Osteoblast (primary cell): ENCODE measurements at regions not wholly inside any gene's neighbourhood (a gene's known extent, or its start where the extent isn't known, plus 50 kb on each side); places are given as distances from the start of the nearest gene placed in this dataset.
"Not testable (repeated sequence)": the region's sequence is repeated elsewhere in the genome, so short reads cannot be mapped to it uniquely, and the experiment has no call there.

Experiments used
- DNase-seq: peaks from one replicate; pipeline ENCODE4 v3.0.0; 2011; ENCODE audit warnings: low spot score, mixed read lengths; ENCODE audit not compliant: insufficient read length; ENCODE audit errors: missing footprints
- H2AFZ ChIP-seq: 2 replicates; pipeline ENCODE4 v1.6.0; 2011; ENCODE audit warnings: mild to moderate bottlenecking, low read length
- H3K27ac ChIP-seq: 2 replicates; pipeline ENCODE4 v1.5.1; 2011; ENCODE audit warnings: mild to moderate bottlenecking, low read depth, low read length, moderate library complexity
- H3K27me3 ChIP-seq: 2 replicates; pipeline ENCODE4 v1.6.0; 2012; ENCODE audit warnings: mild to moderate bottlenecking, control low read depth, inconsistent platforms, low read length, moderate library complexity; ENCODE audit not compliant: insufficient read depth
- H3K36me3 ChIP-seq: 2 replicates; pipeline ENCODE4 v1.5.1; 2011; ENCODE audit warnings: mild to moderate bottlenecking, low read length, control low read depth, moderate library complexity; ENCODE audit not compliant: insufficient read depth
- H3K4me1 ChIP-seq: 2 replicates; pipeline ENCODE4 v1.5.1; 2011; ENCODE audit warnings: mild to moderate bottlenecking, low read length, control low read depth, moderate library complexity; ENCODE audit not compliant: insufficient read depth
- H3K4me2 ChIP-seq: 2 replicates; pipeline ENCODE4 v1.6.0; 2011; ENCODE audit warnings: mild to moderate bottlenecking, low read length; ENCODE audit not compliant: insufficient read depth
- H3K4me3 ChIP-seq: fragments of 200-600 bp; sonication (generic); 3 replicates; pipeline ENCODE4 v1.5.1; 2012; ENCODE audit warnings: mild to moderate bottlenecking, low read length, inconsistent platforms; ENCODE audit not compliant: insufficient read depth
- H3K79me2 ChIP-seq: 2 replicates; pipeline ENCODE4 v1.6.0; 2012; ENCODE audit warnings: mild to moderate bottlenecking, low read length, control low read depth, inconsistent platforms; ENCODE audit not compliant: insufficient read depth
- H3K9me3 ChIP-seq: 2 replicates; pipeline ENCODE4 v1.5.1; 2011; ENCODE audit warnings: low read depth, low read length, control low read depth
- H4K20me1 ChIP-seq: 2 replicates; pipeline ENCODE4 v1.6.0; 2012; ENCODE audit warnings: mild to moderate bottlenecking, low read length, control low read depth; ENCODE audit not compliant: insufficient read depth
- TF ChIP-seq, protein P1 (sequence below): IDR thresholded peaks from 2 replicates; pipeline ENCODE4 v1.5.1; 2011; ENCODE audit warnings: mild to moderate bottlenecking, low read depth, low read length, moderate library complexity; ENCODE audit errors: extremely low read depth

DNA sequence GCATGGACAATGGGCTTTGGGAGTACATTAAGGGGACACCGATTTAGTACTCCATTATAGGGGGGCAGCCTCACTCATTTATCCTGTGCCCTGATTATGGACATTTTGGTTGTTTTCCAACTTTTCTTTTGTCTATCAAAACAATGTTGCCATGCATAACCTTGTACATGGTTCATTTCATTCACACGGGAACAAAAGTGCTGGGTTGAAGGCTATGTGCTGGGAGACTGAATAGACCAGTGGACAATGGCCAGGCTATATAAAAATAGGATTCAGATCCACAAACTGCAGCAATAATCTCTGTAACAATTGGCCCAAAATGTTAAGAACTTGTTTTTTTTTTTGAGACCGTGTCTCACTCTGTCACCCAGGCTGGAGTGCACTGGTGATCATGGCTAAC is 100.7 kb upstream of the GMDS start:
- no peak overlapping the region for H3K4me2 ChIP-seq
- no peaks in the 10 kb centered on the region for H3K9me3 ChIP-seq
- H4K20me1 ChIP-seq: no peaks in the 10 kb centered on the region
- no peak for DNase-seq
- H2AFZ ChIP-seq: no peak overlapping the region
- no peak overlapping the region for H3K4me3 ChIP-seq
- H3K79me2 ChIP-seq: no peaks in the 10 kb centered on the region
- H3K36me3 ChIP-seq: no peaks in the 10 kb centered on the region
- H3K4me1 ChIP-seq: peaks cover 4% of the 10 kb centered on the region
- H3K27me3 ChIP-seq: no peaks in the 10 kb centered on the region
- TF ChIP-seq, protein P1, sequence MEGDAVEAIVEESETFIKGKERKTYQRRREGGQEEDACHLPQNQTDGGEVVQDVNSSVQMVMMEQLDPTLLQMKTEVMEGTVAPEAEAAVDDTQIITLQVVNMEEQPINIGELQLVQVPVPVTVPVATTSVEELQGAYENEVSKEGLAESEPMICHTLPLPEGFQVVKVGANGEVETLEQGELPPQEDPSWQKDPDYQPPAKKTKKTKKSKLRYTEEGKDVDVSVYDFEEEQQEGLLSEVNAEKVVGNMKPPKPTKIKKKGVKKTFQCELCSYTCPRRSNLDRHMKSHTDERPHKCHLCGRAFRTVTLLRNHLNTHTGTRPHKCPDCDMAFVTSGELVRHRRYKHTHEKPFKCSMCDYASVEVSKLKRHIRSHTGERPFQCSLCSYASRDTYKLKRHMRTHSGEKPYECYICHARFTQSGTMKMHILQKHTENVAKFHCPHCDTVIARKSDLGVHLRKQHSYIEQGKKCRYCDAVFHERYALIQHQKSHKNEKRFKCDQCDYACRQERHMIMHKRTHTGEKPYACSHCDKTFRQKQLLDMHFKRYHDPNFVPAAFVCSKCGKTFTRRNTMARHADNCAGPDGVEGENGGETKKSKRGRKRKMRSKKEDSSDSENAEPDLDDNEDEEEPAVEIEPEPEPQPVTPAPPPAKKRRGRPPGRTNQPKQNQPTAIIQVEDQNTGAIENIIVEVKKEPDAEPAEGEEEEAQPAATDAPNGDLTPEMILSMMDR: no peak
- no peak overlapping the region for H3K27ac ChIP-seq

DNA sequence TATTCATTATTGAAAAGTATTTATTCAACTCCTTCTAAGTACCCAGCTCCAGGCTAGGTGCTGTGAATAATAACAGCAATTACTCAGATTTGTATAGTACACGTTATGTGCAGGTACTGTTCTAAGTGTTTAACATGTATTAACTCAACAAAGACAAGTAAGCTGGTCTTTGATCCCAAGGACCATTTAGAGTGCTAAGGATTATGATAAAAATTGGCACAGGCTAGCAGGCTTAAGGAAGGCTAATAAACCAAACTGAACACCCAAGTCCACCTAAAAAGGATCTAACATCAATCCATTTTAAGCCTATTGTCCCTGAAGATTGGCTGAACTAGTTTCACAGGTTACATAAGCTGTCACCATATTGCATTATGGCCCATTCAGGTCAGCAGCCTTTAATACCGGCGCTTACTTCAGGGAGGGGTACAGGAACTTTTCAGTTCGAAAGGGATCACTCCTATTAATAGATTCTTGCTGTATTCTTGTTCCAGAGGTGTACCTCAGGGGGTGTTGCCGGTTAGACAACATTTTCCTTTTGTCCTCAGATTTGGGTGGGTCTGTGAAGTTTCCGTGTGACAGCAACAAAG is 99.0 kb upstream of the GMDS start:
- Histone ChIP-seq H4K20me1 (no peaks in the 10 kb centered on the region), H3K4me3 (no peak overlapping the region), H3K4me1 (no peaks in the 10 kb centered on the region), H3K27me3 (no peaks in the 10 kb centered on the region), H3K79me2 (no peaks in the 10 kb centered on the region), H3K36me3 (no peaks in the 10 kb centered on the region), H3K27ac (no peak overlapping the region), H3K9me3 (no peaks in the 10 kb centered on the region), H3K4me2 (no peak overlapping the region), H2AFZ (no peak overlapping the region)
- TF ChIP-seq, protein P1: no peak
- DNase-seq: no peak

DNA sequence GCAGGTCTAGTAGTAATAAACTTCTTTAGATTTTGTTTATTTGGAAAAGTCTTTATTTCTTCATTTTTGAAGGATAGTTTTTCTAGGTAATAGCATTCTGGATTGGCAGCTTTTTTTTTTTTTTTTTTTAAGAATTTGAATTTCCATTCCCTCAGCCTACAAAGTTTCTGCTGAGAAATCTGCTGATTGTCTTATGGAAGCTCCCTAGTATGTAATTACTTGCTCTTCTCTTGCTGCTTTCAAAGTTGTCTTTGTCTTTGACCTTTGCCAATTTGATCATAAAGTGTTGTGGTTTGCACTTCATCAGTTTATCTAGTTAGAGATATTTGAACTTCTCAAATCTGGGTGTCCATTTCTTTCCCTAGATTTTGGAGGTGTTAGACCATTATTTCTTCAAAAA is 82.2 kb upstream of the GMDS start:
- H3K79me2 ChIP-seq: no peaks in the 10 kb centered on the region
- no peak overlapping the region for H3K4me3 ChIP-seq
- H3K9me3 ChIP-seq: no peaks in the 10 kb centered on the region
- TF ChIP-seq, protein P1: no peak
- H4K20me1 ChIP-seq: no peaks in the 10 kb centered on the region
- H3K4me2 ChIP-seq: no peak overlapping the region
- no peak overlapping the region for H3K27ac ChIP-seq
- H3K27me3 ChIP-seq: no peaks in the 10 kb centered on the region
- H2AFZ ChIP-seq: no peak overlapping the region
- no peak for DNase-seq
- no peaks in the 10 kb centered on the region for H3K4me1 ChIP-seq
- H3K36me3 ChIP-seq: no peaks in the 10 kb centered on the region

DNA sequence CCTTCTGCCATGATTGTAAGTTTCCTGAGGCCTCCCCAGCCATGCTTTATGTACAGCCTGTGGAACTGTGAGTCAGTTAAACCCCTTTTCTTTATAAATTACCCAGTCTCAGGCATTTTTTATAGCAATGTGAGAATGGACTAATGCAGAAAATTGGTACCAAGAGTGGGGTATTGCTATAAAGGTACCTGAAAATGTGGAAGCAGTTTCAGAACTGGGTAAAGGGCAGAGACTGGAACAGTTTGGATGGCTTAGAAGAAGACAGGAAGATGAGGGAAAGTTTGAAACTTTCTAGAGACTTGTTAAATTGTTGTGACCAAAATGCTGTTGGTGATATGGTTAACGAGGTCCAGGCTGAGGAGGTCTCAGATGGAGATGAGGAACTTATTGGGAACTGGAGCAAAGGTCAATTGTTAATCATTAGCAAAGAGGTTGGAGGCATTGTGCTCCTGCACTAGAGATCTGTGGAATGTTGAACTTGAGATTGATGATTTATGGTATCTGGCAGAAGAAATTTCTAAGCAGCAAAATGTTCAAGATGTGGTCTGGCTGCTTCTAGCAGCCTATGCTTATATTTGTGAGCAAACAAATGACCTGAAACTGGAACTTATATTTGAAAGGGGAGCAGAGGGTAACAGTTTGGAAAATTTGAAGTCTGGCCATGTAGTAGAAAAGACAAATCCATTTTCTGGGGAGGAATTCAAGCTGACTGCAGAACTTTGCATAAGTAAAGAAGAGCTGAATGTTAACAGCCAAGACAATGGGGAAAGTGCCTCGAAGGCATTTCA is 79.0 kb upstream of the GMDS start:
- no peaks in the 10 kb centered on the region for H3K4me1 ChIP-seq
- DNase-seq: no peak
- no peak overlapping the region for H3K27ac ChIP-seq
- H3K9me3 ChIP-seq: no peaks in the 10 kb centered on the region
- TF ChIP-seq, protein P1: no peak
- H3K4me3 ChIP-seq: no peak overlapping the region
- no peak overlapping the region for H2AFZ ChIP-seq
- no peaks in the 10 kb centered on the region for H3K36me3 ChIP-seq
- H3K79me2 ChIP-seq: no peaks in the 10 kb centered on the region
- H3K27me3 ChIP-seq: no peaks in the 10 kb centered on the region
- H3K4me2 ChIP-seq: no peak overlapping the region
- H4K20me1 ChIP-seq: no peaks in the 10 kb centered on the region

DNA sequence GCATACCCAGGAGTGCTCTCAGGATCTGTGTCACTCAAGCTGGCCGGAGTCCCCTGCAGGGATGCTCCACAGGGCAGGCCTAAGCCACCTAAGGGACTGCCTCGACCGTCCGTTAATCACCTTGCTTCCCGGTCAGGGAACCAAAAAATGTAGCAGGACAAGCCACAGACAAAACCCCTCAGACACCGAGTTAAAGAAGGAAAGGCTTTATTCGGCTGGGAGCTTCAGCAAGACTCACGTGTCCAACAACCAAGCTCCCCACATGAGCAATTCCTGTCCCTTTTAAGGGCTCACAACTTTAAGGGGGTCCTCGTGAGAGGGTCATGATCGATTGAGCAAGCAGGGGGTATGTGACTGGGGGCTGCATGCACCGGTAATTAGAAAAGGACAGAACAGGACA is 72.1 kb upstream of the GMDS start:
- H3K4me1 ChIP-seq, H3K79me2 ChIP-seq, H3K27ac ChIP-seq, DNase-seq, H3K36me3 ChIP-seq, H2AFZ ChIP-seq, H3K4me3 ChIP-seq, H3K9me3 ChIP-seq, H3K4me2 ChIP-seq, H3K27me3 ChIP-seq, H4K20me1 ChIP-seq: not testable (repeated sequence)
